GM19395 (cell line): ENCODE measurements at regions not wholly inside any gene's neighbourhood (a gene's known extent, or its start where the extent isn't known, plus 50 kb on each side); places are given as distances from the start of the nearest gene placed in this dataset.

ENCODE experiments used
- ATAC-seq: cut with Tn5 transposase; IDR thresholded peaks from one replicate; pipeline ENCODE4 v1.9.1; 2021; ENCODE audit warnings: mild to moderate bottlenecking, moderate library complexity; ENCODE audit not compliant: unreplicated experiment

DNA sequence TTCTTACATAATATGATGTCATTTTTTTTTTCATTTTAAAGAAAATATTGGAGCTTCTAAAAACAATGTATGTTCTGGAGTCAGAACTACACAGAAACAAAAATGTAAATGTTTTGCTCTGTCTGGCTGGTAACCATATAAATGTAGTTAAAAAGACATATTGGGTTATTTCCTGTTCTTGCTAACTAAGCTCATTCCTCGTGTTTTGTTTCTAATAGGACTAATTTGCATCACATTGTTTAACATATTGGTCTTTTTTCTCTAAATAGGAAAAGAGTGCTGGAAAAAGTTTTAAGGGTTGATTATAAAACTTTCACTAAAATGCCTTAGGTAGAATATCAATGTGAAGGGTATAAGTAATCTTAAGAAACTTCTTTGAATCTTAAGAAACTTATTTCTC lies 221.3 kb downstream of the SLC6A15 start:
- no peak for ATAC-seq

DNA sequence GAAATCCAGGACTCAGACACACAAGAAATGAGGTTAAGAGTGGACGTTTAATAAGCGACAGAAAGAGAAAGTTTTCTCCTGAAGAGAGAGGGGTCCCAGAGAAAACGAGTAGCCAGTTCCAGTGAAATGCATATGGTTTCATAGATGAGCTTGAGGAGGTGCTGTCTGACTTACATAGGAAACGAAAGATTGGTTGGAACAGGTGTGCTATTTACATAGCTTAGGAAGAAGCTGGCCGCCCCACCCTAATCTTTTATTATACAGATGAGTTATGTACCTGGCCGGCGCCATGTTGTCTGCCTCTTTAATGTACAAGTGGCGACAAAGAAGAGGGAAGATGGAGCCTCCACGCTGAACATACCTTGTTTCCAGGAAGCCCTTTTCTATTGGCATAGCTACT lies 223.0 kb downstream of the SLC6A15 start:
- no peak for ATAC-seq

DNA sequence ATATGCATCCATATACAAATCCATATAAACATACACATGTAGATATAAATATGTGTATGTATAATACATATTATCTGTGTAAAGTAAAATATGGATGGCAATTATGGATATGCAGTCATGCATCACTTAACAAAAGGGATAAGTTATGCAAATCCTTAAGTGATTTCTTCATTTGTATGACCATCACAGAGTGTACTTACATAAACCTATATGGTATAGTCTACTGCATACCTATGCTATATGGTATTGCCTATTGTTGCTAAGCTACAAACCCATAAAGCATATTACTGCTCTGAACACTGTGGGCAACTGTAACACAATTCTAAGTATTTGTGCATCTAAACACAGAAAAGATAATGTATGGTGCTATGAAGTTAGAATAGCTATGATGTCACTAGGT lies 227.2 kb downstream of the SLC6A15 start:
- no peak for ATAC-seq

DNA sequence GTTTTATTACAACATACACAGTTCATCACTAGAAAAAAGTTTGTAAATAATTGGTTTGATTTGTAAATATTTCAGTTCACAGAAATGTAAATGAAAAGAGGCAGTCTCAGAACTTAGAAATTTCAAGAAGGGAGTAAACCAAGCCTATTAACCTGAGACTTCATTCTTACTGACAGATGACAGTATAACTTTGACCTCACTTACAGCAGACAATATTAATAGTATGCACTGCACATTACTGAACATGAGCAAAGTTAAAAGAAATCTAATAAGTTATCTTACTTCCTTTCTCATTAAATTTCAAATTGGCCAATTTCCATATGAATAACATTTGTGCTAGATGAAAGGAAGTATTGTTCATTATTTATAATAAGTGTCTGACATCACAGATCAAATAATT lies 235.8 kb downstream of the SLC6A15 start:
- ATAC-seq = no peak

DNA sequence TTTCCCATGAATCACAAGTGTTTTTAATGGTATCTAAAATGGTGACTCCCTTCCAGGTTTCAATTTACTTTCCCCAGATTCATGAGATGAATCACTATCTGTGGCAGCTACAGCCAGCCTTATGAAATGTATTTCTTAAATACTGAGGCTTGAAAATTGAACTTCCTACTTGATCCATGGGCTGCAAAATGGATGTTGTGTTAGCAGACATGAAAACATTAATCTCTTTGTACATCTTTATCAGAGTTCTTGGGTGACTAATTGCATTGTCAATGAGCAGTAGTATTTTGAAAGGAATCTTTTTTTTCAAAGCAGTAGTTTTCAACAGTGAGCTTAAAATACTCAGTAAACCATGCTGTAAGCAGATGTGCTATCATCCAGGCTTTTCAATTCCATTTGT lies 250.8 kb downstream of the SLC6A15 start:
- ATAC-seq = no peak

DNA sequence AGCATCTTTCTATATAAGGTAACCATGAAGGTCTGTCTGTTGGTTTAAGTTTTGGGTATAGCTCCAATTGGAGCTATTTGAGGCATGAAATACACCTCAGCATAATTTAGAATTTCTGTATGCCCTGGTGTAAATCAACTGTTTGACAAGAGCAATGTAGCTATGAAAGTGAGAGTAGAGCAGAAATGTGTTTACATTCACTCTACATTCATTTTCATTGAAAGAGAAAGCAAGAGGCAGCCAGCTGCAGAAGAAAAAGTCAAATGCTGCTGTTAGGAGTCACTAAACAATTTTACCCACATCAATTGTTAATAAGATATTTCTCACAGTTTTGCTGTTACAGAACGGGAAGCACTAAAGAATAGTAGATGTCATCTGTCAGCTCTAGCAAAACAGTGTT lies 252.5 kb downstream of the SLC6A15 start:
- ATAC-seq = no peak

DNA sequence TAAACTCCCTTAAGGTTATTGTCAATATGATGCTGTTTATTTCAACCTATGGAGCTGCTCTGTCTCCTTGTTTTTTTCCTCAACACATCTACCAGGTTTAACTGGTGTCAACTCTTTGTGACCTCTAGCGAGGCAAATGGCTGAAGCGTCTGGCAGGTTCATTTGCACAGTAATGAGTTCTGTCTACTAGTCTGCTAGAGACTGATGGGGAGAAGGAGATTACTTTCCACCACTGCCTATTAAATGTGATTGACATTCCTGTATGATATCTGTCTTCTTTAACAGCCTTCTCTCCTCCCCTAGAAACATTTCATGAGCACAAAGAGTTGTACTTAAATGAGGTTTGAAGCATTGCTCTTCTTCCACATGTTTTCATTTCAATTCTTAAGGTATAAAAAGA lies 253.7 kb downstream of the SLC6A15 start:
- no peak for ATAC-seq

DNA sequence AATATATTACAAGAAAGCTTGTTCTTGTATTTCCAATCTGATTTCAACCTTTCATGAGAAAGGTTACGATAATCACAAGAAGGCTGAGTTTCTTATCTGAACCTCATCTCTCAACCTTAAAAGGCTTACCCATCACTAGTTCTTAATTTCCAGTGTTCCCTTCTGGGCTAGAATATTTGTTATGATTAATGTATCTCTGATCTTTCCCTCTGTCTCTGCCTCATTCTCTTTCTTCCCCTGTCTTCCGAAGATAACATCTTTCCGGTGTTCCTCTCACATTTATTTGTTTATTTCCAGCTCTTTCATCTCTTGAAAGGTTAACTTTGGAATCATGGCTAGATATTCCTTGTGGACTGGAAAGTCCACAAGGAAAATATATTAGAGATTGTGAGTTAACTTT lies 255.9 kb downstream of the SLC6A15 start:
- no peak for ATAC-seq

DNA sequence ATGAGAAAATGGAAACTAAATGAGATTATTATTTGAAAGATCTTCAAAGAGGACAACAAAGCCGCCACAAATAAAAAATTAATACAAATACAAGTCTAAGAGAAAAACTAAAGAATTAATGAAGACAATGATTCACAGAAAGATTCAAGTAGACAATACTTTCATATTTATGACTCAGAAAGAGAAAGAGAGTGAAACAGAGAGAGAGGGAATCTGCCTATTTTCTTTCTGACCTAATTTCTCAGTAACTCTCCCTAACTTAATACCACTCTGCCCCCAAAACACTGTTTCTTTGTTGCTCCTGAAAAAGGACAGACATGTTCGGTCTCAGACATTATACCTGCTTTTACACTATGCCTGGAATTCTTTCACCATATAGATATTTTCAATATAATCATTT lies 259.1 kb downstream of the SLC6A15 start:
- ATAC-seq = no peak

DNA sequence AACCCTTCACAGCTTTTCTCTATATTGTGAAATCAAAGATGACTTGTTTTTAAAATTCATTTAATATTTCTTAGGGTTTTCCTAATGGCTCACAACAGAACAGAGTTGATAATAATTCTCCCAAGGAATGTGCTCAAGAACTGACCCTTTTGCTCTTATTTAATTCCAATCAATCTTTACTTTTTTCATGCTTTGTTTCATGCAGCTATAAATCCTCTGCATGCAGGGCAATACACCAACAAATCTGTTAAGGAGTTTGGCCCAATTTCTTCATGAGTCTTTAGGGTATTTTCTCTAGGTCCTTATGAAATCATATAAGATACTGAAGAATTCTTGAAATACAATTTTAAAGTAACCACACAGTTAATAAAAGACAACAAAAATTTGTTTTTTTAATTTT lies 264.2 kb downstream of the SLC6A15 start:
- no peak for ATAC-seq

DNA sequence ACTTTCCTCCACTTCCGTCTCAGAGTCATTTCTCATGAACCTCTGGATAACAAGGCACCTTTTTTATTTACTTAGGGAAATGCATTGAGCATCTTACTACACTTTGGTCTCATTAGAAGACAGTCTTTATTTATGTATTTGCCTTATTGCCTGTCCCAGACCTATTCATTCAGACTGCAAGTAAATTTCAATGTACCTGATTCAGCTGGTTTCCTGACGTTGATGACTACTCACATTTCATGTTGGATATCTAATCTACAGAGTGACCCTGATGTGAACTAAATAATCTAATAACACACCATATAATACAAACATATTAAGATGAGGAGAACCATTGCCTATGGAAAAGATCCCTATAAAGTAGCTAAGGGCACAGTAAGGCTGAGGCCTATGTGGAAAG lies 267.7 kb downstream of the SLC6A15 start:
- no peak for ATAC-seq

DNA sequence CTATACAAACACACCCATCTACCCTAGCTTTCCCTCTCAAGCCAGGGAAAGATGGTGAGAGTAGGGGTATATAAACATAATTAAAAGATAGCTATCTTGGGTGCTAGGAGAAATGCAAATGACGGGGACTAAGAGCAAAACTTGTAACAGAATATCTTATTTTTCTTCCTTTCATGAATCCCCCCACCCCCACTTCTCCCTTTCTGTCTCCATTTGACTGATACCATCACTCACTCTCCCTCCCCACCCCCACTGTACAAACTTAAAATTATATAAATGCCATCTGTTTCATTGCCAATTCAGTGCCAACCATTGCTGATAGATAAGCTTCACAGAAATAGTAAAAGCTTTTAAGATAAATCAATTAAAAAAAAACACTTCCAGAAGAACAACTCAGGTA lies 268.6 kb downstream of the SLC6A15 start:
- ATAC-seq = no peak

DNA sequence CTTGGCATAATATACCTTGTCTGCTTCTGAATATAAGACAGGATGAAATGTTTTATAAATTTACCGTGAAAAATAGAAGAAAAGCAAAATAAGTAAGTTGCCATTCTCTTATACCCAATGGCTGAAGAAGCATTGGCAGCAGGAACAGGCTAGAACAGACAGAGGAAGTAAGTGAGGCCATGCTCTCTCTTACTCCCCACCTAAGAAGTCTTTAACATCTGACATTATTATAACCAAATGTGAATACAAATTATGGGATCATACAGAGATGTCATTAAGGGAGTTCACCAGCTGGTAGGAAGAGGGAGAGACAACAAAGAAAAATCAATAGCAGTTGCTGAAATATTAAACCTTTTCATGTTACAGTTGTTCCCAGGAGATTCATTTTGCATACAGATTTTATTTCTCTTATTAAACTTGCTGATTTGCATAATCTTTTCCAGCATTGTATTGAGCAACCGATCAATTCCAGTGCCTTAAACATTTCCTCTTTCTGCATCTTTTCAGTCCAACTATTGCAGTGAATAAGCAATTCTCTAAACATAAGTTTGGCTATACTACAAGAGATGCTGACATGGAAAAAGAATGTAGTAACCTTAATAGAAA lies 270.6 kb downstream of the SLC6A15 start:
- no peak for ATAC-seq

DNA sequence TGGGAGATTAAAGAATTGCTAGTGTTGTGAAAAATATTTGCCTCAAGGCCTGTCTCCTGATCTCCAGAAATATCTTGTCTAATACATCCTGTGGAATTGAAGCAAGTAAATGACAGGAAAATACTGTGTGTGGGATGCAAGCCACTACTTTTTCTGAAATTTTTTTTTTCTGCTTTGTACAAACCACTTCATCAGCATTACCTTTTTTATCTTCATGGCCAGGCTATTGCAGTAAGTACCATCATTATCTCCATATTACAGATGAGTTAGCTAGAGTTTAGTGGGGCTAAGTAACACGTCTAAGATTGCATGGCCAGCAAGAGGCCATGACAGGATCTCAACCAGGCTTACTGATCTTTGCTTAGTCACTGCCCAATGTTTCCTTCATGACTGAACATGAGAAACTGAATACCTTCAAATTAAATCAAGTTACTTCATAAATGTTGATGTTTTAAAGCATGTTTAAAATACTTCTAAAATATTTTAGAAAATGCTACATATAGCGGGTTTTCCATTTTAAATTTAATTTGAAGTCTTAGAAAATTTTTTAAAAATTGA lies 273.7 kb downstream of the SLC6A15 start:
- ATAC-seq = no peak

DNA sequence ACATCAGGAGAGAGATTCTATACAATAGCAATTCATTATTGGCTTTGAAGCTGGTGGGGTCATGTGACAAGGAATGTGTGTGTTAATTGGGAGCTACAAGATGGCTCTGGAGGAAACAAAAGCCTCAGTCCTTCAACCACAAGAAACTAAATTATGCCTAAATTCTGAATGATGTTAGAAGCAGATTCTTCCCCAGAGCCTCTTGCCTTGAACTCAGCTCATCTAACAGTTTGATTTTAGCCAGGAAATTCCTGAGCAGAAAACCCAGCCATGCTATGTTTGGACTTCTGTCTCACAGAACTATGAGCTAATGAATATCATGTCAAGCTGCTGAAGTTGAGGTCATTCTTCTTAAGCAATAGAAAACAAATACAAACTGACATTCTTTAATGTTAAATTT lies 274.7 kb downstream of the SLC6A15 start:
- ATAC-seq = no peak

DNA sequence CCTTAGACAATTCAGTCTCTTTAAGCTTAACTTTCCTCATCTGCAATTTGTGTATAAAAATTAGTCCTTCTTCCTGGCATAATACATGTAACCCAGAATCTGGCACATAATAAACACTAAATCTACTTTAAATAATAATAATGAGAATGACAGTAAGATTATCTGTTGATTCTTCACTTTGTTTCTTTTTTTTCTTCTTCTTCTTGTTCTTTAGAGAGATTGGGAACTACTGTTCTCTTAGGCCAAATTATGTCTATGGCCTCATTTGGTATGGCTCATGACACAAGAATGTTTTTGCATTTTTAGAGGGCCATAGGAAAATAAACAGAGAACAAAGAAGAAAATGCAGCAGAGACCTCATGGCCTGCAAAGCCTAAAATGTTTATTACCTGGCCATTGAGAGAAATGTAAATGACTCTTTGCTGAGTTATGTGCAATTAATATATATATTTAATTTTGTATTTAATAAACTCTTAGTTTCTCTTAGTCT lies 275.8 kb downstream of the SLC6A15 start:
- no peak for ATAC-seq

DNA sequence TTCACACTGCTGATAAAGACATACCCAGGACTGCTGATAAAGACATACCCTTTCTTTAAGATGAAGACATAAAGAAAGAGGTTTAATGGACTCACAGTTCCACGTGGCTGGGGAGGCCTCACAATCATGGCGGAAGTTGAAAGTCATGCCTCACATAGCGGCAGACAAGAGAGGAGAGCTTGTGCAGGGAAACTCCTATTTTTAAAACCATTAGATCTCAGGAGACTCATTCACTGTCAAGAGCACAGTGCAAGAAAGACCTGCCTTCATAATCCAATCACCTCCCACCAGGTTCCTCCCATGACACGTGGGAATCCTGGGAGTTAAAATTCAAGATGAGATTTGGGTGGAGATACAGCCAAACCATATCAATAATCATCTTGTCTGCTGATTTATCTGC lies 278.1 kb downstream of the SLC6A15 start:
- ATAC-seq = no peak

DNA sequence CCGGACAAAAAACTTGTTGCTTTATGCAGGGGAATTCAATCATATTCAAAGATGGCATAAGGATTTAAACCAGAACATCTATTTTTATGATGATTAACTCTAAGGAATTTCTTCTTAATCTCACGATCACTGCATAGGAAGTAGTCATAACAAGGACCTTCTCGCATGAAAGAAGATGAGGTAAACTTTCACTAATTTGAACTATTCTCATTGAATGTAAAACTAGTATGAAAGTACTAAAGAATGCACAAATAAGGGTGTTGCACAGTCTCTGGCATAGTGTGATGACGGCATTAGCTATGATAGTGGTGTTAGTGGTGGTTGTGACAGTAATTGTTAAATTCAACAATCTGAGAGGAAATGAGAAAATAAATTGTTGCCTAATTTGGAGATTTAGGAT lies 280.0 kb downstream of the SLC6A15 start:
- no peak for ATAC-seq

DNA sequence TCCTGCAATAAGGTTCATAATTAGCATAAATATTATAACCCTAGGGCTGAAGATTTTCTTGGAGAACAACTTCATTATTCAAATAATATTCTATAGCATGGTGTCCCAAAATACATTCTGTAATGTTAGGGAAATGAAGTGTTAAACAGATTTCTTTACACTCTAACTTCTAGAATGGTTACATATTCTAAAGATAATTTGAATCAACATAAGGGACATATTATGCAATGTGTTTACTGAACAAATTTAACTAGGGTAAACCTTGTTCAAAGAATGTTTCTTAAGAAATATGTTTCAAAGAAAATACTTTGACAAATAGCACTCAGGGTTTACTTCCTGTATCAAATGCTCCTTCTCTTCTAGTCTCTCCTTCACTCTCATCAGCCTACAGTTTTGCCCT lies 281.6 kb downstream of the SLC6A15 start:
- ATAC-seq = no peak

DNA sequence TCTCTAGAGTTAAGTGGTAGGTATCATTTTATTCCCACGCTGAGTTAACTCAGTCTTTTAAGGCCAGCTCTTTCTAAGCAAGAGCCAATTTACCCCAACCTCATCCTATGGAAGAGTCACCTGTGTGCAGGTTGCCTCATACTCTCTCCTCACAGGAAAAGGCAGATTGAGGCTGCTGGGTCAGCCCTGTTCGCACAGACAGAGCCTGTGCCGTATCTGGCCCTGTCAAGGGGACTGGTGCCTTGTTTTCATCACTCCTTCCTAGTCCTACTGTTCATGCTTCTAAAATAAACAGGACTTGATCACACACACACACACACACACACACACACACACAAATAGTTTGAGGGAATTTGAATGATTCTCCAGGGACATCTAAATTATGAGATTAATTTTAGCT lies 285.0 kb downstream of the SLC6A15 start:
- no peak for ATAC-seq

DNA sequence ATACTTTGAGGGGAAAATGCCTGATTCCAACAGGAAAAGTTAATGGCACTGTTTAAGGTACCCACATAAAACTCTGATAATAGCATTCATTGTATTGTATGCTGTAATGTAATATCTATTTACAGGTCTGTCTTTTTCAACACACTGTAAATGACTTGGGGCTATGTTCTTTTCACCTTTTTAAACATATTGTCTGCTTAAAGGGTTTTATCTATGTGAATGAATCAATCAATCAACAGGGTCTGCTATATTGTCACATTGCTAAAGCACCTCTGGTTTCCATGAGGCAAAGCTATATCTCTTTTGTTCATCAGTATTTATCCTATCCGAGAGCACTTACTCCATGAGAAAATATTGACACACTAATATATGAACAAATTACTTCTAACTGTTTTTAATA lies 288.0 kb downstream of the SLC6A15 start:
- no peak for ATAC-seq

DNA sequence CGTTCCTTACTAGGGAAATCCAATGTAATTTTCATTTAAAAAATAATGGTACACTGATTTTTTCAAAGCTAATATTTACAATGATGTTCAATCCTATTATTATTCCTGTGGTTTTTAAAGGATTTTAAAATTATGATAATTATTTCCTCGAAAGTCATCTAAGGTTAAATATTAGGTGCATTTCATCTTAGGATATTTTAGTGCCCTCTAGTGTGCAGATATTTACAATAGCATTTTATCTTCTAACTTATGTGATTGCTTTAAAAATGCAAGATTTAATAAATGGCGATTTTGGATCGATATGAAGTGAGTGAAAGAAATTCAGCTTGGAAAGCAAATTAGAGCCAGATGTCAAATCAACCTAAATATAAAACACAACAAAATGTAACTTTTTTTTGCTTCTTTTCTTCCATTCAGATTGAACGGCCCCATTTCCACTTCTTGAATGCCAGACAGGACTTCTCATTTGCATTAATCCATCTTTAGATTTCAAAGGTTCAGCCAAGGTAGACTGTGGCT lies 293.5 kb downstream of the SLC6A15 start:
- ATAC-seq = no peak
